ENCODE measurements at regions not wholly inside any gene's neighbourhood (a gene's known extent, or its start where the extent isn't known, plus 50 kb on each side); places are given as distances from the start of the nearest gene placed in this dataset.

GRCh38 chr2:207241198-207241597 is 75.5 kb upstream of the KLF7 start:
- Histone ChIP-seq H3K4me1 (ENCODE audit: control insufficient read depth in 1 of 2, insufficient read depth in 2 of 2, low read length in 2 of 2) (peaks cover 0 to 3% of the 10 kb centered on the region in 2 donors), H3K27ac (ENCODE audit: low read depth in 1 of 2, low read length in 2 of 2) (no peak overlapping the region), H3K9me3 (ENCODE audit: control insufficient read depth, low read length) (no peaks in the 10 kb centered on the region), H3K27me3 (ENCODE audit: control insufficient read depth in 1 of 2, insufficient read depth in 2 of 2, low read length in 1 of 2) (no peaks in the 10 kb centered on the region), H3K36me3 (ENCODE audit: control insufficient read depth in 1 of 2, insufficient read depth in 2 of 2, low read length in 1 of 2) (no peaks in the 10 kb centered on the region), H3K4me3 (ENCODE audit: low read length in 2 of 2) (no peak overlapping the region)
- DNase-seq (no peak), ATAC-seq (ENCODE audit: low FRiP score) (no peak)
- intact Hi-C loops (cut with DNase I) = no loop called here
- WGBS, 2 donors = 60 to 64% methylated on average over 3 of the region's 3 CpGs

GRCh38 chr2:207243601-207244000 is 77.9 kb upstream of the KLF7 start:
- no peaks in the 10 kb centered on the region for H3K36me3 ChIP-seq (ENCODE audit: control insufficient read depth in 1 of 2, insufficient read depth in 2 of 2, low read length in 1 of 2)
- peaks cover 0 to 3% of the 10 kb centered on the region in 2 donors for H3K4me1 ChIP-seq (ENCODE audit: control insufficient read depth in 1 of 2, insufficient read depth in 2 of 2, low read length in 2 of 2)
- no peaks in the 10 kb centered on the region for H3K9me3 ChIP-seq (ENCODE audit: control insufficient read depth, low read length)
- 87 to 96% methylated on average over 1 of the region's 1 CpG for WGBS, 2 donors
- DNase-seq (no peak), ATAC-seq (ENCODE audit: low FRiP score) (no peak)
- no peak overlapping the region for H3K4me3 ChIP-seq (ENCODE audit: low read length in 2 of 2)
- intact Hi-C loops (cut with DNase I) = no loop called here
- no peak overlapping the region for H3K27ac ChIP-seq (ENCODE audit: low read depth in 1 of 2, low read length in 2 of 2)
- H3K27me3 ChIP-seq (ENCODE audit: control insufficient read depth in 1 of 2, insufficient read depth in 2 of 2, low read length in 1 of 2) = no peaks in the 10 kb centered on the region

DNA sequence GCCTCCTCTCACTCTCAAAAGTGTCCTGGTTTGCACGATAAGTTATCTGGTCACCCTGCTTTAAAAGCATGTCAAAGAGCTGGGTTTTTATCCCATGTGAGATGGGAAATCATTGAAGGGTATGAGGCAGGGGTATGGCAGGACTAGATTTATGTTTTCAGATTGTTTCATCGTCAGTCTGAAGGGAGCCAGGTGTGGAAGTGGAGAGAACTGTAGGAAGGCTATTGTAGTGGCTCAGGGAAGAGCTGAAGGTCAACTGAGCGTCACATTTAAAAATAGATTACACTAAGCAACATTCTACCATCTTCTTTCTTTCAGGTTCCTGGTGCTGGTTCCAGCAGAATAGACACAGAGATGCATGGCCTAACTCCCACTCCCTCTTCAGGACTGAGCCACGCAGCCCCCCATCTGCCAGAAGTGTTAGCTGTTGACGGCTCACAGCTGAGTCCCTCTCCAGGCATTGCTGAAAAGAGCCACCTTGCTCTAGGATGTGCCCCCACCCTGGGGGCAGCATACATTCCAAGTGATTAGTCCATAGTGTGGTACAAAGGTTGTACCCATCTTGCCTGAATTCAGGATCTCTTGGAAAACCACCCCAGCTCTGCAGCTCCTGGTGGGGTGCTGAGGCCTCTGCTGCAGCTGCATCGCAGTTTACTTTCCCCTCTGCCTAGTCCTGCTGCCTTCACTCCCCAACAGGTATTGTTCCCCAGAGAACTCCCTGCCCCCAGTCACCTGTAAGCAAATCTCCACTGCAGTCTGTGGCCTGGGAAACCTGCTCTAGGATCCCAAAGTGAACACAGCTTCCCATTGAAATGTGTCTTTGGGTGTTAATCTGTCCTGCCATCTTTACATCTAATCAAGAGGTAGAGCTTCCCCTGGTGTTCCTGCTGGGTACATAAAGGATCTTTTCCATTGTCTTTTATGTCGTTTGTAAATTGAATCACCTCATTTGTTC is 79.5 kb upstream of the KLF7 start:
- no peaks in the 10 kb centered on the region for H3K27me3 ChIP-seq (ENCODE audit: control insufficient read depth in 1 of 2, insufficient read depth in 2 of 2, low read length in 1 of 2)
- WGBS, 2 donors = 75 to 80% methylated on average over 7 of the region's 7 CpGs
- no peak overlapping the region for H3K27ac ChIP-seq (ENCODE audit: low read depth in 1 of 2, low read length in 2 of 2)
- intact Hi-C loops (cut with DNase I) = no loop called here
- H3K4me1 ChIP-seq (ENCODE audit: control insufficient read depth in 1 of 2, insufficient read depth in 2 of 2, low read length in 2 of 2) = no peaks in the 10 kb centered on the region
- no peaks in the 10 kb centered on the region for H3K36me3 ChIP-seq (ENCODE audit: control insufficient read depth in 1 of 2, insufficient read depth in 2 of 2, low read length in 1 of 2)
- no peak overlapping the region for H3K4me3 ChIP-seq (ENCODE audit: low read length in 2 of 2)
- no peak for DNase-seq
- no peaks in the 10 kb centered on the region for H3K9me3 ChIP-seq (ENCODE audit: control insufficient read depth, low read length)
- ATAC-seq (ENCODE audit: low FRiP score) = no peak

DNA sequence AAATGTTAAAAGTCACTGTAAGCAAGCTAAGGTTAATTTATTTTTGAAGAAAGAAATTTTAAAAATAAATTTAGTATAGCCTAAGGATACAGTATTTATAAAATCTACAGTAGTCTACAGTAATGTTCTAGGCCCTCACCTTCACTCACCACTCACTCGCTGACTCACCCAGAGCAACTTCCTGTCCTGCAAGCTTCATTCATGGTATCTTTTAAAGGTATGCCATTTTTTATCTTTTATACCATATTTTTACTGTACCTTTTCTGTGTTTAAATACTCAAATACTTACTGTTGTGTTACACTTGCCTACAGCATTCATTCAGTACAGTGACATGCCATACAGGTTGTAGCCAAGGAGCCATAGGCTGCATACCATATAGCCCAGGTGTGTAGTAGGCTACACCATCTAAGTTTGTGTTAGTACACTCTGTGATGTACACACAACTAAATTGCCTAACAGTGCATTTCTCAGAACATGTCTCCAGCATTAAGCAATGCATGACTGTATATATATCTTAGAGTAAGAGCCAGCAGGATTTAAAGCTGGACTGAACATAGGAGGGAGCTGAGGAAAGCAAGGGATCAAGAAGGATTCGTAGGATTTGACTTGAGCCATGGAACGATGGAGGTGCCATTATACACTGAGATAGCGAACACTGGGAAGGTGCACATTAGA is 83.1 kb upstream of the KLF7 start:
- intact Hi-C loops (cut with DNase I) = no loop called here
- Histone ChIP-seq H3K4me3 (ENCODE audit: low read length in 2 of 2) (no peak overlapping the region), H3K36me3 (ENCODE audit: control insufficient read depth in 1 of 2, insufficient read depth in 2 of 2, low read length in 1 of 2) (no peaks in the 10 kb centered on the region), H3K27me3 (ENCODE audit: control insufficient read depth in 1 of 2, insufficient read depth in 2 of 2, low read length in 1 of 2) (no peaks in the 10 kb centered on the region), H3K27ac (ENCODE audit: low read depth in 1 of 2, low read length in 2 of 2) (no peak overlapping the region), H3K4me1 (ENCODE audit: control insufficient read depth in 1 of 2, insufficient read depth in 2 of 2, low read length in 2 of 2) (no peaks in the 10 kb centered on the region), H3K9me3 (ENCODE audit: control insufficient read depth, low read length) (no peaks in the 10 kb centered on the region)
- 92 to 93% methylated on average over 4 of the region's 4 CpGs for WGBS, 2 donors
- DNase-seq (no peak), ATAC-seq (ENCODE audit: low FRiP score) (no peak)

DNA sequence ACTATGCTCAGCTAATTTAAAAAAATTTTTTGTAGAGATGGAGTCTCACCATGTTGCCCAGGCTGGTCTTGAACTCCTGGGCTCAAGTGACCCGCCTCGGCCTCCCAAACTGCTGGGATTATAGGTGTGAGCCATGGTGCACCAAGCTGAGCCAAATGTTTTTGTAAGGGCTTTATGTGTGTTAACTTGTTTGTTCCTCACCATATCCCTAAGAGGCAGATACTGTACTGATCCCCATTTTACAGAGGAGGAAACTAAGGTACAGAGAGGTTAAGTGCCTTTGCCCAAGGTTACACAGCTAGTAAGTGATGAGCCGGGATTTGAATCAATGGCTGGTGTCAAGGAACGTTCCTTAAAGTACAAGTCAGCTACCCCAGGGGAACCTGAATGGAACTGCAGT is 85.3 kb upstream of the KLF7 start:
- no peaks in the 10 kb centered on the region for H3K9me3 ChIP-seq (ENCODE audit: control insufficient read depth, low read length)
- no peaks in the 10 kb centered on the region for H3K36me3 ChIP-seq (ENCODE audit: control insufficient read depth in 1 of 2, insufficient read depth in 2 of 2, low read length in 1 of 2)
- WGBS, 2 donors = 93 to 94% methylated on average over 4 of the region's 4 CpGs
- no peaks in the 10 kb centered on the region for H3K27me3 ChIP-seq (ENCODE audit: control insufficient read depth in 1 of 2, insufficient read depth in 2 of 2, low read length in 1 of 2)
- H3K27ac ChIP-seq (ENCODE audit: low read depth in 1 of 2, low read length in 2 of 2) = no peak overlapping the region
- no peak overlapping the region for H3K4me3 ChIP-seq (ENCODE audit: low read length in 2 of 2)
- ATAC-seq (ENCODE audit: low FRiP score) (no peak), DNase-seq (no peak)
- H3K4me1 ChIP-seq (ENCODE audit: control insufficient read depth in 1 of 2, insufficient read depth in 2 of 2, low read length in 2 of 2) = no peaks in the 10 kb centered on the region
- intact Hi-C loops (cut with DNase I) = loop anchor here in 1 of 2 donors (10.0 kb wide), 1 partner anchor 206 kb away; no protein-coding TSS in a partner anchor

DNA sequence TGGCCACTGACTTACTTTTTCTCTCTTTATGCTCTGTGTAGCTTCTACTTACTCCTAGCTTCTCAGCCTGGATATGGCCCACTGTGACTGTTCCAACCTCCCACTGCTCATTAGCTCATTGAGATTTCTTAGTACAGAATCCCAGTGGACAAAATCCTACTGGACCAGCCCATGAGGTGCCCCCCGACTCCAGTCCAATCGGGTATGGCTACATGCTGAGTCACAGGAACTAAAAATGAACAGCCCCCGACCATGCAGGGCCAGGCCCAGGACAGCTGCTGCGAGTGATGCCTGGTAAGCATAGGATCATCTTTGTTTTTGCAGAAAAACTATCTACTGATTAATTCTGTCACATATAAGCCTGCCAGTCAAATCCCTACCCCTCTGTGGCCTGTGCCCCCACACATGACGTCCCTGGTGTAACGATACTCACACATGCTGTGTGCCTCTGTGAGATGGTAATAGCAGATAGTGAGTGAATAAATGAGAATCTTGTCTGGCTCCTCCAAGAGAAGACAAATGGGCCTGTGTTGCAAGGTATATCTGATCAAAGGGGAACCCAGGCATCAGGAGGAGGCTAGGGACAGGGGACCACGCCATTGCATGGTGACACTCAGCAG is 85.9 kb upstream of the KLF7 start:
- H3K9me3 ChIP-seq (ENCODE audit: control insufficient read depth, low read length) = no peaks in the 10 kb centered on the region
- no peaks in the 10 kb centered on the region for H3K4me1 ChIP-seq (ENCODE audit: control insufficient read depth in 1 of 2, insufficient read depth in 2 of 2, low read length in 2 of 2)
- H3K4me3 ChIP-seq (ENCODE audit: low read length in 2 of 2) = no peak overlapping the region
- DNase-seq (no peak), ATAC-seq (ENCODE audit: low FRiP score) (no peak)
- intact Hi-C loops (cut with DNase I) = loop anchor here in 1 of 2 donors (10.0 kb wide), 1 partner anchor 207 kb away; no protein-coding TSS in a partner anchor
- H3K27me3 ChIP-seq (ENCODE audit: control insufficient read depth in 1 of 2, insufficient read depth in 2 of 2, low read length in 1 of 2) = no peaks in the 10 kb centered on the region
- WGBS, 2 donors = 80 to 85% methylated on average over 7 of the region's 7 CpGs
- H3K27ac ChIP-seq (ENCODE audit: low read depth in 1 of 2, low read length in 2 of 2) = no peak overlapping the region
- no peaks in the 10 kb centered on the region for H3K36me3 ChIP-seq (ENCODE audit: control insufficient read depth in 1 of 2, insufficient read depth in 2 of 2, low read length in 1 of 2)

- ATAC-seq (ENCODE audit: low FRiP score) (no peak), DNase-seq (no peak)
- WGBS, 2 donors = 88 to 95% methylated on average over 1 of the region's 1 CpG
- no peaks in the 10 kb centered on the region for H3K9me3 ChIP-seq (ENCODE audit: control insufficient read depth, low read length)
- intact Hi-C loops (cut with DNase I) = loop anchor here in 1 of 2 donors (10.0 kb wide), 1 partner anchor 208 kb away; no protein-coding TSS in a partner anchor
- no peak overlapping the region for H3K4me3 ChIP-seq (ENCODE audit: low read length in 2 of 2)
- no peaks in the 10 kb centered on the region for H3K27me3 ChIP-seq (ENCODE audit: control insufficient read depth in 1 of 2, insufficient read depth in 2 of 2, low read length in 1 of 2)
- no peaks in the 10 kb centered on the region for H3K36me3 ChIP-seq (ENCODE audit: control insufficient read depth in 1 of 2, insufficient read depth in 2 of 2, low read length in 1 of 2)
- H3K27ac ChIP-seq (ENCODE audit: low read depth in 1 of 2, low read length in 2 of 2) = no peak overlapping the region
- H3K4me1 ChIP-seq (ENCODE audit: control insufficient read depth in 1 of 2, insufficient read depth in 2 of 2, low read length in 2 of 2) = no peaks in the 10 kb centered on the region
Measured at GRCh38 chr2:207252416-207252815, 86.7 kb upstream of the KLF7 start.

- Histone ChIP-seq H3K36me3 (ENCODE audit: control insufficient read depth in 1 of 2, insufficient read depth in 2 of 2, low read length in 1 of 2) (no peaks in the 10 kb centered on the region), H3K9me3 (ENCODE audit: control insufficient read depth, low read length) (no peaks in the 10 kb centered on the region), H3K27ac (ENCODE audit: low read depth in 1 of 2, low read length in 2 of 2) (no peak overlapping the region), H3K4me3 (ENCODE audit: low read length in 2 of 2) (no peak overlapping the region), H3K4me1 (ENCODE audit: control insufficient read depth in 1 of 2, insufficient read depth in 2 of 2, low read length in 2 of 2) (no peaks in the 10 kb centered on the region), H3K27me3 (ENCODE audit: control insufficient read depth in 1 of 2, insufficient read depth in 2 of 2, low read length in 1 of 2) (no peaks in the 10 kb centered on the region)
- DNase-seq (no peak), ATAC-seq (ENCODE audit: low FRiP score) (no peak)
- 92 to 95% methylated on average over 4 of the region's 4 CpGs for WGBS, 2 donors
- intact Hi-C loops (cut with DNase I) = loop anchor here in 1 of 2 donors (10.0 kb wide), 1 partner anchor 208 kb away; no protein-coding TSS in a partner anchor
Measured at GRCh38 chr2:207252979-207253645, 87.4 kb upstream of the KLF7 start.
